Large intestine (tissue), 3 donors: ENCODE measurements at regions not wholly inside any gene's neighbourhood (a gene's known extent, or its start where the extent isn't known, plus 50 kb on each side); places are given as distances from the start of the nearest gene placed in this dataset.

Source experiments
- DNase-seq, 2 donors: peaks; one replicate each; pipeline versions ENCODE4 v3.0.0 to v3.0.0-alpha.2; 2013
- H3K27ac ChIP-seq: one replicate; pipeline ENCODE4 v1.5.1; 2013; ENCODE audit warnings: low read length
- H3K27me3 ChIP-seq: 2 replicates; pipeline ENCODE4 v1.6.1; 2013; ENCODE audit warnings: low read length; ENCODE audit not compliant: control insufficient read depth, insufficient read depth
- H3K36me3 ChIP-seq: 2 replicates; pipeline ENCODE4 v1.6.1; 2013; ENCODE audit warnings: low read length; ENCODE audit not compliant: control insufficient read depth, insufficient read depth
- H3K4me1 ChIP-seq: one replicate; pipeline ENCODE4 v1.6.1; 2013; ENCODE audit warnings: low read length; ENCODE audit not compliant: control insufficient read depth, insufficient read depth
- H3K4me3 ChIP-seq: one replicate; pipeline ENCODE4 v1.5.1; 2013; ENCODE audit warnings: low read length
- H3K9me3 ChIP-seq: one replicate; pipeline ENCODE4 v1.6.1; 2013; ENCODE audit warnings: mild to moderate bottlenecking, low read depth, low read length, moderate library complexity; ENCODE audit not compliant: control insufficient read depth
- WGBS: methylation state at CpG from one replicate; pipeline ENCODE4 v1.1.5; 2013; ENCODE audit warnings: low lambda C conversion rate; ENCODE audit not compliant: insufficient coverage; 5-methylcytosine and 5-hydroxymethylcytosine counted together

- H3K27ac ChIP-seq = no peak overlapping the region
- no peak overlapping the region for H3K4me3 ChIP-seq
- H3K9me3 ChIP-seq = no peaks in the 10 kb centered on the region
- no peak for DNase-seq
- no peaks in the 10 kb centered on the region for H3K36me3 ChIP-seq
- peaks cover 2% of the 10 kb centered on the region for H3K27me3 ChIP-seq
- no CpG with 5 or more reads among the region's 4 CpGs for WGBS
- no peaks in the 10 kb centered on the region for H3K4me1 ChIP-seq
These were observed 213.8 kb downstream of the SH3BP4 start for GRCh38 chr2:235165631-235166030.

- no CpG with 5 or more reads among the region's 8 CpGs for WGBS
- peaks cover 10% of the 10 kb centered on the region for H3K4me1 ChIP-seq
- no peaks in the 10 kb centered on the region for H3K36me3 ChIP-seq
- H3K27me3 ChIP-seq = no peaks in the 10 kb centered on the region
- DNase-seq = peak in 1 of 2 donors; percentile 21
- H3K4me3 ChIP-seq = no peak overlapping the region
- no peaks in the 10 kb centered on the region for H3K9me3 ChIP-seq
- no peak overlapping the region for H3K27ac ChIP-seq
These were observed 216.6 kb downstream of the SH3BP4 start for GRCh38 chr2:235168174-235168979.

GRCh38 chr2:235170016-235170415 lies 218.2 kb downstream of the SH3BP4 start:
- Histone ChIP-seq H3K4me3 (no peak overlapping the region), H3K4me1 (peaks cover 10% of the 10 kb centered on the region)
- DNase-seq = no peak

GRCh38 chr2:235170536-235171521 lies 219.0 kb downstream of the SH3BP4 start:
- H3K27me3 ChIP-seq = no peaks in the 10 kb centered on the region
- no peak overlapping the region for H3K27ac ChIP-seq
- DNase-seq = peak in 1 of 2 donors; percentile 47
- no peaks in the 10 kb centered on the region for H3K9me3 ChIP-seq
- 0% methylated on average over 1 of the region's 8 CpGs for WGBS
- peaks cover 10% of the 10 kb centered on the region for H3K4me1 ChIP-seq
- no peak overlapping the region for H3K4me3 ChIP-seq
- H3K36me3 ChIP-seq = no peaks in the 10 kb centered on the region

More at GRCh38 chr2:235170016-235170415, 218.2 kb downstream of the SH3BP4 start:
- no peaks in the 10 kb centered on the region for H3K36me3 ChIP-seq
- 92% methylated on average over 2 of the region's 3 CpGs for WGBS
- no peak overlapping the region for H3K27ac ChIP-seq
- H3K27me3 ChIP-seq = no peaks in the 10 kb centered on the region
- no peaks in the 10 kb centered on the region for H3K9me3 ChIP-seq

GRCh38 chr2:235171550-235172031 lies 219.8 kb downstream of the SH3BP4 start:
- no peaks in the 10 kb centered on the region for H3K36me3 ChIP-seq
- DNase-seq = peak; percentile 17 to 60
- no peak overlapping the region for H3K4me3 ChIP-seq
- no peaks in the 10 kb centered on the region for H3K9me3 ChIP-seq
- H3K27me3 ChIP-seq = no peaks in the 10 kb centered on the region
- H3K4me1 ChIP-seq = peaks cover 10% of the 10 kb centered on the region
- no CpG with 5 or more reads among the region's 4 CpGs for WGBS
- H3K27ac ChIP-seq = no peak overlapping the region

- H3K4me3 ChIP-seq = no peak overlapping the region
- H3K27ac ChIP-seq = no peak overlapping the region
- H3K4me1 ChIP-seq = no peaks in the 10 kb centered on the region
- no peaks in the 10 kb centered on the region for H3K36me3 ChIP-seq
- no peaks in the 10 kb centered on the region for H3K9me3 ChIP-seq
- DNase-seq = no peak
- WGBS = no CpG with 5 or more reads among the region's 6 CpGs
- H3K27me3 ChIP-seq = peaks cover 7% of the 10 kb centered on the region
These were observed 228.8 kb downstream of the SH3BP4 start for GRCh38 chr2:235180642-235181041.

GRCh38 chr2:235183786-235184185 lies 232.0 kb downstream of the SH3BP4 start:
- H3K4me3 ChIP-seq = no peak overlapping the region
- no peaks in the 10 kb centered on the region for H3K9me3 ChIP-seq
- H3K27ac ChIP-seq = no peak overlapping the region
- no peak for DNase-seq
- H3K36me3 ChIP-seq = no peaks in the 10 kb centered on the region
- H3K4me1 ChIP-seq = no peaks in the 10 kb centered on the region
- peaks cover 7% of the 10 kb centered on the region for H3K27me3 ChIP-seq

- no CpG with 5 or more reads among the region's 8 CpGs for WGBS
- H3K36me3 ChIP-seq = no peaks in the 10 kb centered on the region
- no peak overlapping the region for H3K27ac ChIP-seq
- H3K4me1 ChIP-seq = no peaks in the 10 kb centered on the region
- H3K9me3 ChIP-seq = no peaks in the 10 kb centered on the region
- DNase-seq = no peak
- H3K27me3 ChIP-seq = peaks cover 7% of the 10 kb centered on the region
- no peak overlapping the region for H3K4me3 ChIP-seq
These were observed 236.0 kb downstream of the SH3BP4 start for GRCh38 chr2:235187806-235188205.

GRCh38 chr2:235191486-235191885 lies 239.7 kb downstream of the SH3BP4 start:
- Histone ChIP-seq H3K4me1 (no peaks in the 10 kb centered on the region), H3K9me3 (no peaks in the 10 kb centered on the region), H3K4me3 (no peak overlapping the region), H3K27me3 (peaks cover 6% of the 10 kb centered on the region), H3K27ac (no peak overlapping the region), H3K36me3 (no peaks in the 10 kb centered on the region)
- no CpG with 5 or more reads among the region's 15 CpGs for WGBS
- no peak for DNase-seq

- Histone ChIP-seq H3K36me3 (no peaks in the 10 kb centered on the region), H3K27ac (no peak overlapping the region), H3K27me3 (peaks cover 6% of the 10 kb centered on the region), H3K4me1 (no peaks in the 10 kb centered on the region), H3K9me3 (no peaks in the 10 kb centered on the region), H3K4me3 (no peak overlapping the region)
- no CpG with 5 or more reads among the region's 15 CpGs for WGBS
- DNase-seq = no peak
These were observed 240.2 kb downstream of the SH3BP4 start for GRCh38 chr2:235191978-235192377.
